ENCODE measurements at regions not wholly inside any gene's neighbourhood (a gene's known extent, or its start where the extent isn't known, plus 50 kb on each side); places are given as distances from the start of the nearest gene placed in this dataset.

- ATAC-seq (no peak), FAIRE-seq (no peak), DNase-seq (ENCODE audit: low read depth in 1 of 2, low spot score in 1 of 2) (no peak)
- Histone ChIP-seq H3K4me1 (no peaks in the 10 kb centered on the region), H3K4me3 (no peak overlapping the region), H3K4me2 (no peak overlapping the region), H3K27ac (no peak overlapping the region), H3K9me3 (no peaks in the 10 kb centered on the region)
- 65% methylated on average over 10 of the region's 10 CpGs for WGBS (ENCODE audit: missing lambda C conversion rate)
- TF ChIP-seq KDM5A (IDR thresholded peaks at IDR 0.05): no peak
- TF ChIP-seq NFE2L2 (conservative IDR thresholded peaks at IDR 0.05; ENCODE audit: low read length): no peak
- no peak for TF ChIP-seq POLR2A (IDR thresholded peaks at IDR 0.05; ENCODE audit: low read length)
- no peak for TF ChIP-seq RAD21 (conservative IDR thresholded peaks at IDR 0.05 in 1 of 2, IDR thresholded peaks at IDR 0.05 in 1 of 2)
- no peak for TF ChIP-seq RCOR1 (IDR thresholded peaks at IDR 0.05; ENCODE audit: low read depth, low read length)
- TF ChIP-seq POLR2AphosphoS2 (conservative IDR thresholded peaks at IDR 0.05; ENCODE audit: low read length): no peak
- TF ChIP-seq MAZ (IDR thresholded peaks at IDR 0.05; ENCODE audit: borderline replicate concordance, low read depth, low read length): no peak
- TF ChIP-seq ZFP36 (IDR thresholded peaks at IDR 0.05; ENCODE audit: borderline replicate concordance, partially characterized antibody): no peak
- no peak for TF ChIP-seq CHD4 (IDR thresholded peaks at IDR 0.05; ENCODE audit: borderline replicate concordance)
- no peak for TF ChIP-seq EP300 (IDR thresholded peaks at IDR 0.05)
- no peak for TF ChIP-seq CHD2 (IDR thresholded peaks at IDR 0.05; ENCODE audit: low read length, partially characterized antibody)
- no peak for TF ChIP-seq CTCF (IDR thresholded peaks at IDR 0.05)
- no peak for TF ChIP-seq SMC3 (IDR thresholded peaks at IDR 0.05)
- POLR2A ChIA-PET: no interaction called here
- CTCF ChIA-PET: interaction anchor here (1.0 to 1.4 kb wide), 3 partner anchors 10 to 44 kb away, joined by 4 to 5 read pairs (median 4); no protein-coding TSS in a partner anchor
These were observed 211.7 kb upstream of the CST7 start for GRCh38 chr20:24737212-24737850.

GRCh38 chr20:24738058-24738775 is 210.9 kb upstream of the CST7 start:
- no peak overlapping the region for H3K27ac ChIP-seq
- DNase-seq (ENCODE audit: low read depth in 1 of 2, low spot score in 1 of 2): no peak
- H3K4me3 ChIP-seq: no peak overlapping the region
- TF ChIP-seq ESRRA (IDR thresholded peaks at IDR 0.05; ENCODE audit: borderline replicate concordance, low read length) (no peak), FOSB (CRISPR knock-in tag; IDR thresholded peaks at IDR 0.05) (no peak), REST (IDR thresholded peaks at IDR 0.05) (no peak), EHMT2 (IDR thresholded peaks at IDR 0.05; ENCODE audit: low read depth) (no peak), HOXB13 (CRISPR knock-in tag; IDR thresholded peaks at IDR 0.05; ENCODE audit: low read depth) (no peak), CBX2 (IDR thresholded peaks at IDR 0.05; ENCODE audit: borderline replicate concordance, low read depth) (no peak), RFX5 (IDR thresholded peaks at IDR 0.05) (no peak), RARB (CRISPR knock-in tag; IDR thresholded peaks at IDR 0.05) (no peak), KDM1A (IDR thresholded peaks at IDR 0.05; ENCODE audit: low read depth) (no peak), ZFP36 (IDR thresholded peaks at IDR 0.05; ENCODE audit: borderline replicate concordance, partially characterized antibody) (no peak)
- CTCF ChIA-PET: interaction anchor here (1.0 to 1.4 kb wide), 3 partner anchors 10 to 43 kb away, joined by 4 to 5 read pairs (median 4); no protein-coding TSS in a partner anchor
- POLR2A ChIA-PET: no interaction called here
- no peaks in the 10 kb centered on the region for H3K4me1 ChIP-seq
- no peaks in the 10 kb centered on the region for H3K9me3 ChIP-seq
- H3K4me2 ChIP-seq: no peak overlapping the region
- FAIRE-seq: no peak
- no peak for ATAC-seq
- WGBS (ENCODE audit: missing lambda C conversion rate): 74% methylated on average over 9 of the region's 9 CpGs

Measured in A549 (cell line).